KMS-11 (cell line): ENCODE measurements at regions not wholly inside any gene's neighbourhood (a gene's known extent, or its start where the extent isn't known, plus 50 kb on each side); places are given as distances from the start of the nearest gene placed in this dataset.

ENCODE experiments used
- H2AFZ ChIP-seq: fragments of 200-600 bp; sonication (generic); 2 replicates; pipeline ENCODE4 v1.6.1; 2016; ENCODE audit warnings: antibody characterized with exemption, mixed run types, low read depth
- H3K27ac ChIP-seq: fragments of 200-600 bp; sonication (generic); 2 replicates; pipeline ENCODE4 v1.6.1; 2016; ENCODE audit warnings: mild to moderate bottlenecking, mixed run types
- H3K27me3 ChIP-seq: fragments of 200-600 bp; sonication (generic); 2 replicates; pipeline ENCODE4 v1.6.1; 2017; ENCODE audit warnings: mild to moderate bottlenecking, low read depth, mixed run types, moderate library complexity; ENCODE audit not compliant: insufficient read depth
- H3K36me3 ChIP-seq: fragments of 200-600 bp; sonication (generic); 2 replicates; pipeline ENCODE4 v1.6.1; 2017; ENCODE audit warnings: mild to moderate bottlenecking, mixed run types; ENCODE audit not compliant: insufficient read depth
- H3K4me1 ChIP-seq: fragments of 200-600 bp; sonication (generic); 2 replicates; pipeline ENCODE4 v1.6.1; 2016; ENCODE audit warnings: mild to moderate bottlenecking, low read depth, mixed run types; ENCODE audit not compliant: poor library complexity, severe bottlenecking
- H3K4me2 ChIP-seq: fragments of 200-600 bp; sonication (generic); 2 replicates; pipeline ENCODE4 v1.7.0; 2016; ENCODE audit warnings: mild to moderate bottlenecking, mixed run types
- H3K4me3 ChIP-seq: fragments of 200-600 bp; sonication (generic); IDR thresholded peaks from 2 replicates; pipeline ENCODE4 v1.6.1; 2017; ENCODE audit warnings: low read depth, low read length, mixed read lengths; ENCODE audit not compliant: insufficient read depth
- H3K79me2 ChIP-seq: fragments of 200-600 bp; sonication (generic); 2 replicates; pipeline ENCODE4 v1.6.1; 2016; ENCODE audit warnings: low read depth, mixed run types; ENCODE audit not compliant: insufficient read depth
- H3K9ac ChIP-seq: fragments of 200-600 bp; sonication (generic); 2 replicates; pipeline ENCODE4 v1.6.1; 2016; ENCODE audit warnings: mild to moderate bottlenecking, mixed run types
- H4K20me1 ChIP-seq: fragments of 200-600 bp; sonication (generic); 2 replicates; pipeline ENCODE4 v1.6.1; 2016; ENCODE audit warnings: mild to moderate bottlenecking, mixed run types; ENCODE audit not compliant: insufficient read depth
- TF ChIP-seq, protein P1 (sequence below): fragments of 200-600 bp; sonication (generic); conservative IDR thresholded peaks from 2 replicates; pipeline ENCODE4 v1.6.1; 2017; ENCODE audit warnings: low read depth, mild to moderate bottlenecking, antibody characterized with exemption, low read length, moderate library complexity, mixed read lengths

DNA sequence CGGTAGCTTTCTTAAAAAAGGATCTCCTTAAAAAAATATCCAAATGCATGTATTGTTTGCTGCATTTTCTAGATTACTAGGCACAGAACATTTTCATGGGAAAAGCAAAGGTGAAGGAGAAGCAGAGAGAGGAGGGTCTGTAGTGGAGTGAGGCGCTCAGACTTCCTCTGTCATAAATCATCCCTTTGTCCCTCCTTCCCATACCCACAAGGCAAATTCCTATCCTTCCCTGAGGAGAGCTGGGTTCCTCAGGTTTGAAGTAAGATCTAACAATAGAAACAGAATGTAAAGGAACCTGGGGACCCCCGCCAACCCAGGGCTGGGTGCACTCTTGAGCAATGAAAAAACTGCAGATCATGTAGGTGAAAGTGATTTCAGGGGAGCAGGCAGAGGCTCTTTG is 149.2 kb upstream of the ANKH start:
- no peaks in the 10 kb centered on the region for H3K79me2 ChIP-seq
- H4K20me1 ChIP-seq, result no peaks in the 10 kb centered on the region
- H3K4me1 ChIP-seq, result no peaks in the 10 kb centered on the region
- no peak overlapping the region for H3K27ac ChIP-seq
- TF ChIP-seq, protein P1, sequence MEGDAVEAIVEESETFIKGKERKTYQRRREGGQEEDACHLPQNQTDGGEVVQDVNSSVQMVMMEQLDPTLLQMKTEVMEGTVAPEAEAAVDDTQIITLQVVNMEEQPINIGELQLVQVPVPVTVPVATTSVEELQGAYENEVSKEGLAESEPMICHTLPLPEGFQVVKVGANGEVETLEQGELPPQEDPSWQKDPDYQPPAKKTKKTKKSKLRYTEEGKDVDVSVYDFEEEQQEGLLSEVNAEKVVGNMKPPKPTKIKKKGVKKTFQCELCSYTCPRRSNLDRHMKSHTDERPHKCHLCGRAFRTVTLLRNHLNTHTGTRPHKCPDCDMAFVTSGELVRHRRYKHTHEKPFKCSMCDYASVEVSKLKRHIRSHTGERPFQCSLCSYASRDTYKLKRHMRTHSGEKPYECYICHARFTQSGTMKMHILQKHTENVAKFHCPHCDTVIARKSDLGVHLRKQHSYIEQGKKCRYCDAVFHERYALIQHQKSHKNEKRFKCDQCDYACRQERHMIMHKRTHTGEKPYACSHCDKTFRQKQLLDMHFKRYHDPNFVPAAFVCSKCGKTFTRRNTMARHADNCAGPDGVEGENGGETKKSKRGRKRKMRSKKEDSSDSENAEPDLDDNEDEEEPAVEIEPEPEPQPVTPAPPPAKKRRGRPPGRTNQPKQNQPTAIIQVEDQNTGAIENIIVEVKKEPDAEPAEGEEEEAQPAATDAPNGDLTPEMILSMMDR, result no peak
- H3K4me3 ChIP-seq, result no peak overlapping the region
- no peak overlapping the region for H3K4me2 ChIP-seq
- H2AFZ ChIP-seq, result no peak overlapping the region
- H3K27me3 ChIP-seq, result no peaks in the 10 kb centered on the region
- no peak overlapping the region for H3K9ac ChIP-seq
- no peaks in the 10 kb centered on the region for H3K36me3 ChIP-seq

DNA sequence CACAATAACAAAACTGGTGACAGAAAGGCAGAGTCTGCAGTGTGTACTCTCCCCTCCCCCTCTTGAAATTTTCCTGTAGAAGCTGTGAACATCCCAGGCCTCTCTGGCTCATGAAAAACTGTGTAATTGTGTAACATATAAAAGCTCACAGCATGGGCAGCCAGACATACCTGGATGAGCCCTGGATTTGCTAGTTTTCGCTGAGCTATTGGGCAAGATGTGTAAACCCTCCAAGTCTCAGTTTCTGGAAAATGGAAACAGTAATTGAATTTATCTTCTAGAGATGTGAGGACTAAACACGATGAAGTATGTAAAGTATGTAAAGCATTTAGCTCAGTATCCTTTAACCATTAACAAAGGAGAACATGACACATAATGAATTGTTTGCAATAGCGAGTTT is 143.2 kb upstream of the ANKH start:
- Histone ChIP-seq H3K9ac (no peak overlapping the region), H3K36me3 (no peaks in the 10 kb centered on the region), H3K79me2 (no peaks in the 10 kb centered on the region), H3K4me2 (no peak overlapping the region), H3K27ac (no peak overlapping the region), H3K4me1 (no peaks in the 10 kb centered on the region), H2AFZ (no peak overlapping the region), H3K27me3 (no peaks in the 10 kb centered on the region), H4K20me1 (no peaks in the 10 kb centered on the region), H3K4me3 (no peak overlapping the region)
- TF ChIP-seq, protein P1, result no peak

DNA sequence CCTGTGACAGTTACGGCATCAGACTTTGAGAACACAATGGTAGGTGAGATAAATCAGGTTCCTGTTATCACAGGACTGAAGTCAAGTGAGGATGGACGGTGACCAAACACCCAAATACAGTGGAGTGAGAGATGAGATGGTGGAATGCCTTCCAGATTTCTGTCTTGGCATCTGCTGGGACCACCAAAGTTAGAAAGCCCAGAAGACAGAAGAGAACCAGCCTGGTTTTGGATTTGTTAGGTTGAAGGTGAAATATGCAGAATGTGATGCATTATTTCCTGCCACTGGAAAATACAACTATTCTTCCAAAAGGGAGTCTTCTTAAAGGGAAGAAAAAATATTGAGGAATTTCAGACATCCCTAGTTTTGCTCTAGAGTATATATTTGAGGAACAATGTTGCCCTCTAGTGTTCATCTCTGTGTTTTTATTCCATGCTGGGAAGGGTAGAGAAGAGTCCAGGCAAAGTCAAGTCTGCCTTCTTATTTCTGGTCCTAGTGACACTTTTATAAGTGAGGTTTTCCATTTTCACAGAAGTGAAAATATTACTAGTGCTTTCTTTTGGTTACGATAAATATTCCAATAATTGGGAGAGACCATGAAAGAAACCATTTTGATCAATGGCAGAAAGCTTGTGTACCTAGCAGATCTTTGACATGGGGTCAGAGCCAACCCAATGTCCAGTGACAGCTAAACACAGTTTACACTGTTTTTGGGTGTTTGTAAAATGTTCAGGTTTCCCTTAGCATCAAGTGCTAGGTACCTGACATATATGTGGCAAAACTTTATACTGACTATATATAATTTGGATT is 142.3 kb upstream of the ANKH start:
- Histone ChIP-seq H2AFZ (no peak overlapping the region), H3K27me3 (no peaks in the 10 kb centered on the region), H3K27ac (no peak overlapping the region), H3K36me3 (no peaks in the 10 kb centered on the region), H3K4me3 (no peak overlapping the region), H3K4me2 (no peak overlapping the region), H3K9ac (no peak overlapping the region), H3K4me1 (no peaks in the 10 kb centered on the region), H3K79me2 (no peaks in the 10 kb centered on the region), H4K20me1 (no peaks in the 10 kb centered on the region)
- TF ChIP-seq, protein P1, result peak; percentile 83

DNA sequence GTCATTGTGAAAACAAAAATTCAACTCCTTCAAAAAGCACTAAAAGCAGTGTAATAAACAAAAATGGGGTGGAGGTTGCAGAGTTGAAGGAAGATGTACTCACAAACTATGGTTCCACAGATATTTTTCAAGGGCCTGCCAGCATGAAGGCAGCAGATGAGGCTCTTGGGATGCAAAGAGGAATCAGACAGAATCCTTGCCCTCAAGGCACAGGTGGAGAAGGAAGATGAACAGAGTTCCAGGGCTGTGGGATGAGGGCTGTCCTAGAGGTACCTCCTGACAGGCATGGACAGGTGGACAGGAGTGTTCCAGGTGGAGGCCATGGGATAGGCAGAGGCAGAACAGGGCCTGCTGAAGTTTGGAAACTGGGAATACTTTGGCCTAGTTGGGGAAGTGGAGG is 140.5 kb upstream of the ANKH start:
- no peaks in the 10 kb centered on the region for H3K27me3 ChIP-seq
- H3K4me1 ChIP-seq, result no peaks in the 10 kb centered on the region
- no peak overlapping the region for H3K9ac ChIP-seq
- H4K20me1 ChIP-seq, result no peaks in the 10 kb centered on the region
- no peak overlapping the region for H2AFZ ChIP-seq
- no peaks in the 10 kb centered on the region for H3K36me3 ChIP-seq
- H3K4me3 ChIP-seq, result no peak overlapping the region
- TF ChIP-seq, protein P1, result no peak
- H3K79me2 ChIP-seq, result no peaks in the 10 kb centered on the region
- H3K4me2 ChIP-seq, result no peak overlapping the region
- no peak overlapping the region for H3K27ac ChIP-seq
